Kidney epithelial cell (primary cell): ENCODE measurements at regions not wholly inside any gene's neighbourhood (a gene's known extent, or its start where the extent isn't known, plus 50 kb on each side); places are given as distances from the start of the nearest gene placed in this dataset.

Source experiments
- DNase-seq: peaks from one replicate; pipeline ENCODE4 v3.0.0-alpha.2; 2010; ENCODE audit warnings: low read depth
- H3K27me3 ChIP-seq: 2 replicates; pipeline ENCODE4 v1.6.0; 2011; ENCODE audit warnings: low read length; ENCODE audit not compliant: control insufficient read depth, insufficient read depth
- H3K36me3 ChIP-seq: 2 replicates; pipeline ENCODE4 v1.5.1; 2011; ENCODE audit warnings: low read length; ENCODE audit not compliant: control insufficient read depth, insufficient read depth
- H3K4me3 ChIP-seq: 2 replicates; pipeline ENCODE4 v1.5.1; 2011; ENCODE audit warnings: low read depth, mild to moderate bottlenecking, control low read depth, low read length
- CTCF ChIP-seq: IDR thresholded peaks from 2 replicates; pipeline ENCODE4 v1.5.1; 2011; ENCODE audit warnings: mild to moderate bottlenecking, moderate library complexity, low read length, control low read depth, inconsistent platforms; ENCODE audit not compliant: insufficient read depth, poor library complexity, severe bottlenecking

- Histone ChIP-seq H3K4me3 (no peak overlapping the region), H3K36me3 (no peaks in the 10 kb centered on the region), H3K27me3 (no peaks in the 10 kb centered on the region)
- no peak for TF ChIP-seq CTCF
- no peak for DNase-seq
Measured at GRCh38 chr13:111923991-111924677, 142.8 kb upstream of the SOX1 start.

- no peak for TF ChIP-seq CTCF
- H3K27me3 ChIP-seq, result no peaks in the 10 kb centered on the region
- H3K4me3 ChIP-seq, result no peak overlapping the region
- no peak for DNase-seq
- no peaks in the 10 kb centered on the region for H3K36me3 ChIP-seq
Measured at GRCh38 chr13:111924678-111925075, 142.3 kb upstream of the SOX1 start.

- Histone ChIP-seq H3K4me3 (no peak overlapping the region), H3K27me3 (no peaks in the 10 kb centered on the region), H3K36me3 (no peaks in the 10 kb centered on the region)
- DNase-seq, result no peak
- TF ChIP-seq CTCF, result no peak
Measured at GRCh38 chr13:111925146-111925875, 141.6 kb upstream of the SOX1 start.

- DNase-seq, result no peak
- no peaks in the 10 kb centered on the region for H3K36me3 ChIP-seq
- H3K4me3 ChIP-seq, result no peak overlapping the region
- no peaks in the 10 kb centered on the region for H3K27me3 ChIP-seq
- no peak for TF ChIP-seq CTCF
Measured at GRCh38 chr13:111926501-111927180, 140.3 kb upstream of the SOX1 start.

GRCh38 chr13:111927181-111927540 lies 139.8 kb upstream of the SOX1 start:
- Histone ChIP-seq H3K36me3 (no peaks in the 10 kb centered on the region), H3K27me3 (no peaks in the 10 kb centered on the region), H3K4me3 (no peak overlapping the region)
- DNase-seq, result no peak
- no peak for TF ChIP-seq CTCF
